Stomach (tissue), 8 donors: ENCODE measurements at regions not wholly inside any gene's neighbourhood (a gene's known extent, or its start where the extent isn't known, plus 50 kb on each side); places are given as distances from the start of the nearest gene placed in this dataset.

Source experiments
- DNase-seq, 2 donors: peaks; one replicate each; pipeline versions ENCODE4 v3.0.0 to v3.0.0-alpha.2; 2013 to 2019
- H3K27ac ChIP-seq, 5 donors: fragments of 200-600 bp in 4 of 5; sonication (generic) in 4 of 5; one replicate each; pipeline ENCODE4 v1.5.1; 2013 to 2019; ENCODE audit warnings: mild to moderate bottlenecking in 1 of 5, moderate library complexity in 1 of 5
- H3K27me3 ChIP-seq, 3 donors: fragments of 200-600 bp; sonication (generic); one replicate each; pipeline ENCODE4 v1.5.1; 2017 to 2019; ENCODE audit warnings: mixed run types in 1 of 3
- H3K36me3 ChIP-seq, 4 donors: fragments of 200-600 bp; sonication (generic); 1 replicate in 3 of 4; 2 replicates in 1 of 4; pipeline ENCODE4 v1.5.1; 2016 to 2019
- H3K4me1 ChIP-seq, 4 donors: fragments of 200-600 bp; sonication (generic); one replicate each; pipeline ENCODE4 v1.5.1; 2016 to 2019
- H3K4me3 ChIP-seq, 4 donors: fragments of 200-600 bp; sonication (generic) in 3 of 4; one replicate each; pipeline ENCODE4 v1.5.1; 2016 to 2019; ENCODE audit warnings: mild to moderate bottlenecking in 1 of 4
- H3K9me3 ChIP-seq, 4 donors: fragments of 200-600 bp; sonication (generic); one replicate each; pipeline ENCODE4 v1.5.1; 2016 to 2019
- CTCF ChIP-seq, 7 experiments: fragments of 450-650 bp in 4 of 7; fragments of 200-600 bp in 3 of 7; sonication (generic) in 3 of 7; IDR thresholded peaks; one replicate each; pipeline ENCODE4 v1.5.1; 2016 to 2019; ENCODE audit warnings: antibody characterized with exemption in 7 of 7, control low read depth in 2 of 7, mild to moderate bottlenecking in 1 of 7
- EP300 ChIP-seq: sonication (generic); formaldehyde crosslinking; IDR thresholded peaks from one replicate; pipeline ENCODE4 v1.6.1; 2017; ENCODE audit warnings: antibody characterized with exemption
- POLR2A ChIP-seq, 4 donors: fragments of 450-650 bp; IDR thresholded peaks; one replicate each; pipeline ENCODE4 v1.6.1; 2016; ENCODE audit warnings: antibody characterized with exemption in 4 of 4, control low read depth in 2 of 4, mild to moderate bottlenecking in 1 of 4, moderate library complexity in 1 of 4
- POLR2AphosphoS5 ChIP-seq, 3 donors: sonication (generic); formaldehyde crosslinking; IDR thresholded peaks; one replicate each; pipeline ENCODE4 v1.6.1; 2016; ENCODE audit warnings: antibody characterized with exemption in 3 of 3
- WGBS, 5 donors: extraction: QIAGEN DNeasy Blood & Tissue Kit in 3 of 5; methylation state at CpG; one replicate each; pipeline versions ENCODE4 v1.1.5 to v1.1.7; 2013 to 2018; 5-methylcytosine and 5-hydroxymethylcytosine counted together
- intact Hi-C: fragments of 100-400 bp; cut with DNase I; formaldehyde crosslinking; loops from one replicate; pipeline ENCODE4 v1.15.1; 2023; ENCODE audit warnings: low total_unique reads
- donor health status: healthy with polysubstance abuse.
- donor health status: Bipolar disorder and iron deficiency.
- donor health status: healthy.

GRCh38 chr1:228939001-228939691 lies 203.9 kb downstream of the RHOU start:
- DNase-seq: no peak
- intact Hi-C loops: no loop called here

GRCh38 chr1:228939881-228940392 lies 204.7 kb downstream of the RHOU start:
- intact Hi-C loops: no loop called here
- no peak for DNase-seq
- WGBS, 5 donors: 92 to 98% (median 94%) methylated on average over 7 of the region's 7 CpGs
- Histone ChIP-seq H3K9me3 (no peaks in the 10 kb centered on the region), H3K27me3 (no peaks in the 10 kb centered on the region), H3K4me3 (no peak overlapping the region), H3K27ac (no peak overlapping the region), H3K4me1 (peaks cover 19 to 36% (median 24%) of the 10 kb centered on the region in 4 donors), H3K36me3 (no peaks in the 10 kb centered on the region)
- TF ChIP-seq POLR2AphosphoS5 (IDR thresholded peaks at IDR 0.05) (no peak), CTCF (IDR thresholded peaks at IDR 0.05) (no peak), POLR2A (IDR thresholded peaks at IDR 0.05) (no peak), EP300 (no peak)

More at GRCh38 chr1:228939001-228939691, 203.9 kb downstream of the RHOU start:
- H3K27me3 ChIP-seq: no peaks in the 10 kb centered on the region
- WGBS, 5 donors: 89 to 93% (median 90%) methylated on average over 4 to 6 of the region's 6 CpGs
- no peak overlapping the region for H3K4me3 ChIP-seq
- peak overlapping the region in 4 of 5 donors; percentile 19 to 58 (median 50) for H3K27ac ChIP-seq
- H3K36me3 ChIP-seq: no peaks in the 10 kb centered on the region
- peaks cover 19 to 36% (median 24%) of the 10 kb centered on the region in 4 donors for H3K4me1 ChIP-seq
- H3K9me3 ChIP-seq: no peaks in the 10 kb centered on the region
- no peak for TF ChIP-seq EP300
- no peak for TF ChIP-seq POLR2AphosphoS5 (IDR thresholded peaks at IDR 0.05)
- TF ChIP-seq CTCF (IDR thresholded peaks at IDR 0.05): no peak
- TF ChIP-seq POLR2A (IDR thresholded peaks at IDR 0.05): no peak

- DNase-seq: no peak
- no peak overlapping the region for H3K4me3 ChIP-seq
- no peaks in the 10 kb centered on the region for H3K9me3 ChIP-seq
- H3K27ac ChIP-seq: peak overlapping the region in 1 of 5 donors; percentile 5
- 69 to 94% (median 90%) methylated on average over 4 to 7 of the region's 7 CpGs for WGBS, 5 donors
- H3K4me1 ChIP-seq: peaks cover 19 to 34% (median 24%) of the 10 kb centered on the region in 4 donors
- TF ChIP-seq POLR2A (IDR thresholded peaks at IDR 0.05) (no peak), EP300 (no peak)
- no peaks in the 10 kb centered on the region for H3K27me3 ChIP-seq
- H3K36me3 ChIP-seq: no peaks in the 10 kb centered on the region
- intact Hi-C loops: no loop called here
These were observed 205.2 kb downstream of the RHOU start for GRCh38 chr1:228940526-228940925.

- intact Hi-C loops: no loop called here
- TF ChIP-seq POLR2AphosphoS5 (IDR thresholded peaks at IDR 0.05) (no peak), POLR2A (IDR thresholded peaks at IDR 0.05) (no peak), CTCF (IDR thresholded peaks at IDR 0.05) (no peak)
- no peaks in the 10 kb centered on the region for H3K9me3 ChIP-seq
- H3K27me3 ChIP-seq: no peaks in the 10 kb centered on the region
- peak in 1 of 2 donors; percentile 65 for DNase-seq
- peaks cover 16 to 30% (median 22%) of the 10 kb centered on the region in 4 donors for H3K4me1 ChIP-seq
- H3K27ac ChIP-seq: peak overlapping the region in 1 of 5 donors; percentile 5
- no peak overlapping the region for H3K4me3 ChIP-seq
- 47 to 76% (median 56%) methylated on average over 2 to 6 of the region's 6 CpGs for WGBS, 5 donors
- no peaks in the 10 kb centered on the region for H3K36me3 ChIP-seq
These were observed 205.6 kb downstream of the RHOU start for GRCh38 chr1:228940926-228941325.

GRCh38 chr1:228941666-228942065 lies 206.4 kb downstream of the RHOU start:
- intact Hi-C loops: no loop called here
- H3K9me3 ChIP-seq: no peaks in the 10 kb centered on the region

More at GRCh38 chr1:228941666-228942065, 206.4 kb downstream of the RHOU start:
- peaks cover 8 to 22% (median 15%) of the 10 kb centered on the region in 4 donors for H3K4me1 ChIP-seq
- no peak overlapping the region for H3K27ac ChIP-seq
- H3K4me3 ChIP-seq: no peak overlapping the region
- no peaks in the 10 kb centered on the region for H3K36me3 ChIP-seq
- no peak for TF ChIP-seq POLR2A (IDR thresholded peaks at IDR 0.05)
- no peak for TF ChIP-seq CTCF (IDR thresholded peaks at IDR 0.05)
- H3K27me3 ChIP-seq: no peaks in the 10 kb centered on the region
- DNase-seq: no peak
- 47 to 74% (median 71%) methylated on average over 1 of the region's 1 CpG for WGBS, 5 donors
